GM19328 (cell line): ENCODE measurements at regions not wholly inside any gene's neighbourhood (a gene's known extent, or its start where the extent isn't known, plus 50 kb on each side); places are given as distances from the start of the nearest gene placed in this dataset.
"Not testable (repeated sequence)": the region's sequence is repeated elsewhere in the genome, so short reads cannot be mapped to it uniquely, and the experiment has no call there.

ENCODE experiments used
- ATAC-seq: cut with Tn5 transposase; IDR thresholded peaks from one replicate; pipeline ENCODE4 v1.9.1; 2021; ENCODE audit warnings: mild to moderate bottlenecking, moderate library complexity; ENCODE audit not compliant: unreplicated experiment

GRCh38 chr5:82446809-82447208 is 168.7 kb upstream of the RPS23 start:
- ATAC-seq: no peak

GRCh38 chr5:82445726-82446335 is 167.7 kb upstream of the RPS23 start:
- no peak for ATAC-seq

GRCh38 chr5:82439750-82440445 is 161.7 kb upstream of the RPS23 start:
- ATAC-seq: no peak

- not testable (repeated sequence) for ATAC-seq
These were observed 159.4 kb upstream of the RPS23 start for GRCh38 chr5:82437565-82437964.

- ATAC-seq: no peak
These were observed 158.1 kb upstream of the RPS23 start for GRCh38 chr5:82436291-82436690.

- not testable (repeated sequence) for ATAC-seq
These were observed 156.8 kb upstream of the RPS23 start for GRCh38 chr5:82434696-82435660.

GRCh38 chr5:82426464-82427154 is 148.5 kb upstream of the RPS23 start:
- no peak for ATAC-seq

- ATAC-seq: no peak
These were observed 147.4 kb upstream of the RPS23 start for GRCh38 chr5:82425591-82425990.

- ATAC-seq: no peak
These were observed 146.1 kb upstream of the RPS23 start for GRCh38 chr5:82424211-82424610.

- ATAC-seq: no peak
These were observed 144.6 kb upstream of the RPS23 start for GRCh38 chr5:82422751-82423181.

- ATAC-seq: no peak
These were observed 144.0 kb upstream of the RPS23 start for GRCh38 chr5:82422001-82422740.

- no peak for ATAC-seq
These were observed 143.0 kb upstream of the RPS23 start for GRCh38 chr5:82421119-82421518.

- not testable (repeated sequence) for ATAC-seq
These were observed 142.4 kb upstream of the RPS23 start for GRCh38 chr5:82420524-82420923.

- no peak for ATAC-seq
These were observed 141.6 kb upstream of the RPS23 start for GRCh38 chr5:82419559-82420332.

- ATAC-seq: no peak
These were observed 140.4 kb upstream of the RPS23 start for GRCh38 chr5:82418608-82418950.

GRCh38 chr5:82417776-82418607 is 139.8 kb upstream of the RPS23 start:
- ATAC-seq: no peak

- no peak for ATAC-seq
These were observed 138.4 kb upstream of the RPS23 start for GRCh38 chr5:82416512-82416911.

GRCh38 chr5:82414041-82414388 is 135.9 kb upstream of the RPS23 start:
- ATAC-seq: no peak
